Esophagus muscularis mucosa (tissue), 4 donors: ENCODE measurements at regions not wholly inside any gene's neighbourhood (a gene's known extent, or its start where the extent isn't known, plus 50 kb on each side); places are given as distances from the start of the nearest gene placed in this dataset.
"Not testable (repeated sequence)": the region's sequence is repeated elsewhere in the genome, so short reads cannot be mapped to it uniquely, and the experiment has no call there.

ENCODE experiments used
- DNase-seq: peaks from one replicate; pipeline ENCODE4 v3.0.0-alpha.2; 2017; ENCODE audit errors: extremely low spot score
- H3K27ac ChIP-seq, 4 donors: fragments of 200-600 bp; sonication (generic); replicated peaks in 1 of 4; 1 replicate in 3 of 4; 2 replicates in 1 of 4; pipeline ENCODE4 v1.5.1; 2016 to 2019; ENCODE audit warnings: mild to moderate bottlenecking in 1 of 4
- H3K27me3 ChIP-seq, 4 donors: fragments of 200-600 bp; sonication (generic); one replicate each; pipeline versions ENCODE4 v1.5.1 to v1.6.0; 2016 to 2019
- H3K36me3 ChIP-seq, 4 donors: fragments of 200-600 bp; sonication (generic); one replicate each; pipeline ENCODE4 v1.5.1; 2016 to 2019
- H3K4me1 ChIP-seq, 4 donors: fragments of 200-600 bp; sonication (generic); one replicate each; pipeline ENCODE4 v1.5.1; 2016 to 2019
- H3K4me3 ChIP-seq, 4 donors: fragments of 200-600 bp; sonication (generic); 1 replicate in 2 of 4; 2 replicates in 2 of 4; pipeline ENCODE4 v1.5.1; 2016 to 2019; ENCODE audit warnings: mild to moderate bottlenecking in 4 of 4, moderate library complexity in 1 of 4
- H3K9me3 ChIP-seq, 4 donors: fragments of 200-600 bp; sonication (generic); 1 replicate in 3 of 4; 2 replicates in 1 of 4; pipeline ENCODE4 v1.5.1; 2016 to 2019
- EP300 ChIP-seq: sonication (generic); formaldehyde crosslinking; IDR thresholded peaks from one replicate; pipeline ENCODE4 v1.6.1; 2017; ENCODE audit warnings: antibody characterized with exemption
- POLR2A ChIP-seq: fragments of 450-650 bp; IDR thresholded peaks from one replicate; pipeline ENCODE4 v1.6.1; 2017; ENCODE audit warnings: antibody characterized with exemption, moderate library complexity, mild to moderate bottlenecking, low read depth
- POLR2AphosphoS5 ChIP-seq, 2 donors: sonication (generic); formaldehyde crosslinking; IDR thresholded peaks; one replicate each; pipeline ENCODE4 v1.6.1; 2017; ENCODE audit warnings: antibody characterized with exemption in 2 of 2
- WGBS: methylation state at CpG from one replicate; pipeline ENCODE4 v1.1.5; 2018; 5-methylcytosine and 5-hydroxymethylcytosine counted together
- intact Hi-C: fragments of 100-400 bp; cut with DNase I; formaldehyde crosslinking; loops from one replicate; pipeline ENCODE4 v1.15.1; 2023
- TF ChIP-seq, protein P1 (sequence below), 3 experiments: fragments of 200-600 bp in 2 of 3; fragments of 450-650 bp in 1 of 3; sonication (generic) in 2 of 3; IDR thresholded peaks; one replicate each; pipeline ENCODE4 v1.5.1; 2017 to 2019; ENCODE audit warnings: antibody characterized with exemption in 3 of 3, mild to moderate bottlenecking in 2 of 3, moderate library complexity in 1 of 3

DNA sequence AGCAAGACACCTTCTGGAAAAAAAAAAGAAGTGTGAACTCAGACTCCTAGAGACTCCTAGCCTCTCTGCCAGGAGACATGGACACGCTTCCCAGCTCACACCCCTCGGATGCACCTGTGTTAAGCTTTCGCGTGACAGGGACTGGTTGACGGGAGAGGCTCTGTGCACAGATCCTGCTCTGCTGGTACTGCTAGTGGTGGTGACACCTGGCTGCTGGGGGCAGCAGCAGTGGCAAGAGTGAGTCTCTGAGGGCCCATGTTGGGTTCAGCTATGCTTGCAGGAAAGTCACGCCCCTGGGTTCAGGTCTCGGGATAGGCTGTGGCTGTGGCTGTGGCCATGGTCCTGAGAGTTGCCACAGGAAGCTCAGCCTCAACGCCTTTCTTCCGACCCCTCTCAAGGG lies 81.1 kb downstream of the XRCC2 start:
- no peak for TF ChIP-seq POLR2AphosphoS5 (IDR thresholded peaks at IDR 0.05)
- no peak for TF ChIP-seq POLR2A
- 92% methylated on average over 8 of the region's 9 CpGs for WGBS

DNA sequence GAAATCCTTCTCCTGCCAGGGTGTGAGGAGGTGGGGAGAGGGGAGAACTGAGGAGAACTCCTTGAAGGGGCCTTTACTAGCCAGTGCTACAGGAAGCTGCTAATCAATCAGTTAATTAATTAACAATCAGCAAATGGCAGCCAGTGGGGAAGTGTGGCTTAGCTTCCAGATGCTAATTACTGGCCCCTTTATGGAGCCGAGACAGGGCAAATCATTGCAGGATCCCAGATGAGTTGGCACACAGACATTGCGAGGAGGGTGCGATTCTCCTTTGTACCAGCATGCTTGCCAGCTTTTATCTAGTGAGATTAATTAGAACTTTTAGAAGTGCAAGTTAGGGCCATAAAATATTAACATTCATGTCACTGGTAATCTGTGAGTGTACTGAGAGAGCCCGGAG lies 84.0 kb downstream of the XRCC2 start:
- TF ChIP-seq EP300 (no peak), POLR2AphosphoS5 (IDR thresholded peaks at IDR 0.05) (no peak), POLR2A (no peak)
- TF ChIP-seq, protein P1, sequence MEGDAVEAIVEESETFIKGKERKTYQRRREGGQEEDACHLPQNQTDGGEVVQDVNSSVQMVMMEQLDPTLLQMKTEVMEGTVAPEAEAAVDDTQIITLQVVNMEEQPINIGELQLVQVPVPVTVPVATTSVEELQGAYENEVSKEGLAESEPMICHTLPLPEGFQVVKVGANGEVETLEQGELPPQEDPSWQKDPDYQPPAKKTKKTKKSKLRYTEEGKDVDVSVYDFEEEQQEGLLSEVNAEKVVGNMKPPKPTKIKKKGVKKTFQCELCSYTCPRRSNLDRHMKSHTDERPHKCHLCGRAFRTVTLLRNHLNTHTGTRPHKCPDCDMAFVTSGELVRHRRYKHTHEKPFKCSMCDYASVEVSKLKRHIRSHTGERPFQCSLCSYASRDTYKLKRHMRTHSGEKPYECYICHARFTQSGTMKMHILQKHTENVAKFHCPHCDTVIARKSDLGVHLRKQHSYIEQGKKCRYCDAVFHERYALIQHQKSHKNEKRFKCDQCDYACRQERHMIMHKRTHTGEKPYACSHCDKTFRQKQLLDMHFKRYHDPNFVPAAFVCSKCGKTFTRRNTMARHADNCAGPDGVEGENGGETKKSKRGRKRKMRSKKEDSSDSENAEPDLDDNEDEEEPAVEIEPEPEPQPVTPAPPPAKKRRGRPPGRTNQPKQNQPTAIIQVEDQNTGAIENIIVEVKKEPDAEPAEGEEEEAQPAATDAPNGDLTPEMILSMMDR (IDR thresholded peaks at IDR 0.05), result no peak
- Histone ChIP-seq H3K27me3 (no peaks in the 10 kb centered on the region), H3K9me3 (no peaks in the 10 kb centered on the region), H3K4me3 (no peak overlapping the region), H3K4me1 (peaks cover 0 to 17% (median 7%) of the 10 kb centered on the region in 4 donors), H3K27ac (no peak overlapping the region), H3K36me3 (no peaks in the 10 kb centered on the region)
- DNase-seq, result no peak
- intact Hi-C loops, result no loop called here
- WGBS, result 87% methylated on average over 3 of the region's 4 CpGs

More for the DNA sequence above, 81.1 kb downstream of the XRCC2 start:
- no peak for DNase-seq
- H3K27me3 ChIP-seq, result no peaks in the 10 kb centered on the region
- H3K4me1 ChIP-seq, result no peaks in the 10 kb centered on the region
- H3K36me3 ChIP-seq, result no peaks in the 10 kb centered on the region
- no peak overlapping the region for H3K27ac ChIP-seq
- intact Hi-C loops, result no loop called here
- H3K4me3 ChIP-seq, result no peak overlapping the region
- no peaks in the 10 kb centered on the region for H3K9me3 ChIP-seq

DNA sequence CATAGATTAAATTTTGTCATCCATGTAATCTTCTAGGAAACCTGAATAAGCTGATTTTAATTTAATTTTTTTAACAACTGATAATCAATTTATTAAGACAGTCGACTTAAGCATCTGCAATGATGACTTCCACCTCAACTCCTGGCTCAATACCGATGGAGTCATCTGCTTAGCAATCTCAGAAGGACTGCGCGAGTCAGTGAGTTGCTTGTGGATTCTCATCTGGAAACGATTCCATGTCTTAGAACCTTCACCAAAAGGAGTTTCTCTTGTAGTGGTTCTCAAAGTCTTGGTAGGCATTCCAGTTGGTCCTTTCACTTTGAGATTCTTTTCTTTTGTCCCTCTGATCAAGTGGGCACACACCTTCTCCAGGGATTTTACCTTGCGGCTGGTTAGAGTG lies 85.5 kb downstream of the XRCC2 start:
- H3K4me1 ChIP-seq, result peaks cover 0 to 17% (median 7%) of the 10 kb centered on the region in 4 donors
- H3K36me3 ChIP-seq, result no peaks in the 10 kb centered on the region
- intact Hi-C loops, result no loop called here
- H3K27ac ChIP-seq, result no peak overlapping the region
- no peaks in the 10 kb centered on the region for H3K9me3 ChIP-seq
- WGBS, result 87% methylated on average over 6 of the region's 6 CpGs
- no peak for DNase-seq
- no peak overlapping the region for H3K4me3 ChIP-seq
- TF ChIP-seq EP300, result no peak
- no peak for TF ChIP-seq POLR2A
- TF ChIP-seq, protein P1 (IDR thresholded peaks at IDR 0.05), result no peak
- no peak for TF ChIP-seq POLR2AphosphoS5 (IDR thresholded peaks at IDR 0.05)
- no peaks in the 10 kb centered on the region for H3K27me3 ChIP-seq

DNA sequence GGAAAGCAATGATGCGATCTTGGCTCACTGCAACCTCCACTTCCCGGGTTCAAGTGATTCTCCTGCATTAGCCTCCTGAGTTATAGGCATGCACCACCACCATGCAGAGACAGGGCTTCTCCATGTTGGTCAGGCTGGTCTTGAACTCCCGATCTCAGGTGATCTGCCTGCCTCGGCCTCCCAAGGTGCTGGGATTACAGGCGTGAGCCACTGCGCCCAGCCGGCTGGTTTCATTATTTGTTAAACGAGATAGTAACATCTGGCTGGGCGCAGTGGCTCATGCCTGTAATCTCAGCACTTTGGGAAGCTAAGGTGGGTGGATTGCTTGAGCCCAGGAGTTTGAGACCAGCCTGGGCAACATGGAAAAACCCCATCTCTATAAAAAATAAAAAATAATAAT lies 86.1 kb downstream of the XRCC2 start:
- intact Hi-C loops, H3K4me3 ChIP-seq, DNase-seq, H3K27me3 ChIP-seq, H3K36me3 ChIP-seq, H3K27ac ChIP-seq, H3K9me3 ChIP-seq: not testable (repeated sequence)
- WGBS, result 78% methylated on average over 9 of the region's 9 CpGs
- peaks cover 0 to 17% (median 7%) of the 10 kb centered on the region in 4 donors for H3K4me1 ChIP-seq

DNA sequence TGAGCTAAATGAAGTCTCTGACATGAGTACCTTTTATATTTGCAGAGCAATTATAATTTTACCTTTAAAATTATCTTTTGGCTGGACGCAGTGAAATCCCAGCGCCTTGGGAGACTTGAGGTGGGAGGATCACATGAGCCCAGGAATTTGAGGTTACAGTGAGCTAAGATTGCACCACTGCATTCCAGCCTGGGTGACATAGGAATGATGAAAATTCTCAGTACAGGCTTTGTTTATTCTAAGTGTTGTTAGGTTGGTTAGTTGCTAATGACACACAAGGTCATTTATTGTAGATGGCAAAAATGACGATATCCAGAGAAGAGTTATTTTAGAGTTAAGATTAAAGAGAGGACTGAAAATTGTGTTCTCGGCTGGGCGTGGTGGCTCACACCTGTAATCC lies 87.6 kb downstream of the XRCC2 start:
- Histone ChIP-seq H3K9me3 (no peaks in the 10 kb centered on the region), H3K27ac (peak overlapping the region in 2 of 4 donors; percentile 14 to 36), H3K4me3 (no peak overlapping the region), H3K4me1 (peaks cover 0 to 17% (median 7%) of the 10 kb centered on the region in 4 donors), H3K27me3 (no peaks in the 10 kb centered on the region), H3K36me3 (no peaks in the 10 kb centered on the region)
- intact Hi-C loops, result no loop called here
- no peak for DNase-seq
- 68% methylated on average over 5 of the region's 5 CpGs for WGBS
- TF ChIP-seq, protein P1 (IDR thresholded peaks at IDR 0.05), result no peak
- TF ChIP-seq EP300 (peak; percentile 10), POLR2AphosphoS5 (IDR thresholded peaks at IDR 0.05) (peak in 1 of 2 donors; percentile 72), POLR2A (no peak)

DNA sequence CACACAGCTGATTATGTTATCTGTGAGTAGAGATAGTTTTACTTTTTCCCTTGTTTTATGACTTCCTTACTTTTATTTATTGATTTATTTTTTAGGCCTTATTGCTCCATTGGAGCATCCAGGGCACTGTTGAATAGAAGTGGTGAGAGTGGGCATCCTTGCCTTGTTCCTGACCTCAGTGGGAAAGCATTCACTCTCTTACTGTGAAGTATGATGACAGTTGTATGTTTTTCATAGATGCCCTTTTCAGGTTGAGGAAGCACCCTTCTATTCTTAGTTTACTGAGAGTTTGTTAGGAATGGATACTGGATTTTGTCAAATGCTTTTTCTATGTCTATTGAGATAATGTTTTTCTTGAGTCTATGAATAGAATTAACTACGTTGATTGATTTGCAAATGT lies 88.6 kb downstream of the XRCC2 start:
- no peak overlapping the region for H3K4me3 ChIP-seq
- peak overlapping the region in 2 of 4 donors; percentile 14 to 41 for H3K27ac ChIP-seq
- peaks cover 0 to 17% (median 7%) of the 10 kb centered on the region in 4 donors for H3K4me1 ChIP-seq
- no peak for DNase-seq
- no peaks in the 10 kb centered on the region for H3K27me3 ChIP-seq
- H3K9me3 ChIP-seq, result no peaks in the 10 kb centered on the region
- intact Hi-C loops, result no loop called here
- H3K36me3 ChIP-seq, result no peaks in the 10 kb centered on the region
- TF ChIP-seq, protein P1 (IDR thresholded peaks at IDR 0.05), result no peak
- TF ChIP-seq POLR2A (no peak), EP300 (no peak), POLR2AphosphoS5 (IDR thresholded peaks at IDR 0.05) (no peak)
- 46% methylated on average over 1 of the region's 1 CpG for WGBS
